ENCODE measurements at regions not wholly inside any gene's neighbourhood (a gene's known extent, or its start where the extent isn't known, plus 50 kb on each side); places are given as distances from the start of the nearest gene placed in this dataset.
"Not testable (repeated sequence)": the region's sequence is repeated elsewhere in the genome, so short reads cannot be mapped to it uniquely, and the experiment has no call there.

DNA sequence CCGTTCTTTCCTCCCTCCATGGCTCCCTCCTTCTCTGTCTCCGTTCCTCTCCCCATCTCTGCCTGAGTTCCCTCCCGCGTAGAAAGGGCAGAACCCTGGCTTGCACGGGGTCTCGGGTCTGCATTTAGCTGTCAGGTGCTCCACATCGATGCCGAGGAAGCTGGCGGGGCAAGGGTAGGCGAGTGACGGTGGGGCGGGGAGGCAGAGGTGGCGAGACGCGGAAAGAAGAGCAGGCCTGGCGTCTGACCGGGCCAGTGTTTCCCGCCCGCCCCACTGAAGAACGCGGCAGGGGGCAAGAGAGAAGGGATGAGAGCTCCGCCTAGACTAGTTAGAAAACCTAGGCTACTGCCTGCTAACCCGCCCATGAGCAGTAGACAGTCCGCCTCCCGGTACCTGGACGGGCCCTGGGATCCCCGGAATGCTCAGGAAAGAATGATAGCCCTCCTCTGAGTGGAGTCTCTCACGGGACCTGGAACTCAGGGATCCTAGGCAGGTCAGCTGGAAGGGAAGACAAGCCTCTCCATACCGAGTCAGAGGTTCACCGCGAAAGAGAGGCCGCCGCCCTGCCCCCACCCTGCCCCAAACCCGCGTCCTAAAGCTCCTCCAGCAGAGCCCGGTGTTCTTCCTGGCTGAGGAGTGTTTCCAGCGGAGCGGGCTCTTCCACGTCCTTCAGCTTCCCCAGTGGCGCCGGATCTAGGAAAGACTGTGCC, 357.9 kb upstream of the DEFB115 start:
- DNase-seq: peak; percentile 1

DNA sequence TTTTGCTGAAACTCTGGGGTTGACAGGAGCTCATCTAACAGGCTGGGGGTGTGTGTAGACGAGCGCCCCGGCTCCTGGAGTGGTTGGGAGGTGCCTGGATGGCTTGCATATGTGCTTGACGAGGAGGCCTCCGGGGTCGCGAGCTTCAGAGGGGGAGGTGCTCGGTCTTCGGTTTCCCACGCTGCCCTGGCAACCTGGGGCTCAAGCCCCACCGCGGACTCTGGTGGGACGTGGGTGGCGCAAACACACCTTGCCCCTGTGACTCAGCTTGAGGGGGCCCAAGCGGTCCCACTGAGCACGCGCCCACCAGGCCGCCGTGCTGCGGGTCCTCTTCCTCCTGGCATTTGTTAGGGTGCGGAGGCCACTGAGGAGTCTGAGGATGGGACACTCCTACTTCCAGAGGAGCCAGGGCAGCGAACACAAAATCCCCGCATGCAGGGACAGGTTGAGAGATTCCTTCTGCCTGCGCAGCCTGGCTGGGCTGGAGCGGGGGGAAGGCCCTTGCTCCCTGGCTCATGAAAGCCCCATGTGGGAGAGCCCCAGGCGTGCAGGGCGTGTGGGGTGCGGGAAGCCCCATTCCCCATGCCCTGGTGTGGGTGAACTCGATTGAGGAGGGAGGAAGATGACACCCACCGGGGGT, 357.3 kb upstream of the DEFB115 start:
- DNase-seq: not testable (repeated sequence)

- DNase-seq: not testable (repeated sequence)
These were observed 352.2 kb upstream of the DEFB115 start for GRCh38 chr20:30905231-30905630.

- no peak for DNase-seq
These were observed 346.3 kb upstream of the DEFB115 start for GRCh38 chr20:30910937-30911725.

GRCh38 chr20:30911832-30912660, 345.4 kb upstream of the DEFB115 start:
- DNase-seq: not testable (repeated sequence)

DNA sequence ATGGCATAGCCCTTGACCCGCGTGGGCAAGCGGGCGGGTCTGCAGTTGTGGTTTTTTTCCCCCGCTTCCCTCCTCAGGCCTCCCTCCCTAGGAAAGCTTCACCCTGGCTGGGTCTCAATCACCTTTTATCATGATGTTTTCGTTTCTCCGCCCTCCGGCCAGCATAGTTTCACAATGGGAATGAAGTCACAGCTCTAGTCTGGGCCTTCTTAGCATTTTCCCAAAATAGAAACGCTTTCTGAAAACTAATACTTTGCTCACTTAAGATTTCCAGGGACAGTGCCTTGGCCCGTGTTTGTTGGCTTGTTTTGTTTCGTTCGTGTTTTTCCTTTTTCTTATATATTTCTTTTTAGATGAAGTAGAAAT, 344.8 kb upstream of the DEFB115 start:
- DNase-seq: not testable (repeated sequence)

GRCh38 chr20:30916404-30916803, 341.1 kb upstream of the DEFB115 start:
- DNase-seq: not testable (repeated sequence)

- no peak for DNase-seq
These were observed 337.8 kb upstream of the DEFB115 start for GRCh38 chr20:30919514-30920188.

- no peak for DNase-seq
These were observed 336.0 kb upstream of the DEFB115 start for GRCh38 chr20:30921286-30922071.

GRCh38 chr20:30922129-30922528, 335.3 kb upstream of the DEFB115 start:
- no peak for DNase-seq

- DNase-seq: no peak
These were observed 319.7 kb upstream of the DEFB115 start for GRCh38 chr20:30937790-30938189.

GRCh38 chr20:30949761-30950160, 307.7 kb upstream of the DEFB115 start:
- no peak for DNase-seq

DNA sequence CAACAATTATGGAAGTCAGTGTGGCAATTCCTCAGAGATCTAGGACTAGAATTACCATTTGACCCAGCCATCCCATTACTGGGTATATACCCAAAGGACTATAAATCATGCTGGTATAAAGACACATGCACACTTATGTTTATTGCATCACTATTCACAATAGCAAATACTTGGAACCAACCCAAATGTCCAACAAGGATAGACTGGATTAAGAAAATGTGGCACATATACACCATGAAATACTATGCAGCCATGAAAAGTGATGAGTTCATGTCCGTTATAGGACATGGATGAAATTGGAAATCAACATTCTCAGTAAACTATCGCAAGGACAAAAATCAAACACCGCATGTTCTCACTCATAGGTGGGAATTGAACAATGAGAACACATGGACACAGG, 306.4 kb upstream of the DEFB115 start:
- not testable (repeated sequence) for DNase-seq

DNA sequence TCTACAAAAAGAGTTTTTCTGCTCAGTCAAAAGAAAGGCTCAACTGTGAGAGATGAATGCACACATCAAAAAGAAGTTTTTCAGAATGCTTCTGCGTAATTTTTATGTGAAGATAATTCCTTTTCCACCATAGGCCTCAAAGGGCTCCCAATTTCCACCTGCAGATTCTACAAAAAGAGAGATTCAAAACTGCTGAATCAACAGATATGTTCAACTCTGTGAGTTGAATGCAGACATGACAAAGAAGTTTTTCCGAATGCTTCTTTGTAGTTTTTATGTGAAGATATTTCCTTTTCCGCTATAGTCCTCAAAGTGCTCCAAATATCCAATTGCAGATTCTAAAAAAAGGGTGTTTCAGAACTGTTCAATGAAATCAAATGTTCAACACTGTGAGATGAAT, 300.8 kb upstream of the DEFB115 start:
- not testable (repeated sequence) for DNase-seq

GRCh38 chr20:30959208-30959607, 298.3 kb upstream of the DEFB115 start:
- DNase-seq: not testable (repeated sequence)

DNA sequence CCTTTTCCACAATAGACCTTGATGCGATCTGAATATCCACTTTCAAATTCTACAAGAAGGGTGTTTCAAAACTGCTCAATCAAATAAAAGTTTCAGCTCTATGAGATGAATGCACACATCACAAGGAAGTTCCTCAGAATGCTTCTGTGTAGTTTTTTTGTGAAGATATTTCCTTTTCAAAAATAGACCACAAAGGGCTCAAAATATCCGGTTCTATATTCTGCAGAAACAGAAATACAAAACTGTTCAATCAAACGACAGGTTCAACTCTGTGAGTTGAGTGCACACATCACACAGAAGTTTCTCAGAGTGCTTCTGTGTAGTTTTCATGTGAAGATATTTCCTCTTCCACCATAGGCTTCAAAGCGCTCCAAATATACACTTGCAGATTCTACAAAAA, 293.9 kb upstream of the DEFB115 start:
- no peak for DNase-seq

DNA sequence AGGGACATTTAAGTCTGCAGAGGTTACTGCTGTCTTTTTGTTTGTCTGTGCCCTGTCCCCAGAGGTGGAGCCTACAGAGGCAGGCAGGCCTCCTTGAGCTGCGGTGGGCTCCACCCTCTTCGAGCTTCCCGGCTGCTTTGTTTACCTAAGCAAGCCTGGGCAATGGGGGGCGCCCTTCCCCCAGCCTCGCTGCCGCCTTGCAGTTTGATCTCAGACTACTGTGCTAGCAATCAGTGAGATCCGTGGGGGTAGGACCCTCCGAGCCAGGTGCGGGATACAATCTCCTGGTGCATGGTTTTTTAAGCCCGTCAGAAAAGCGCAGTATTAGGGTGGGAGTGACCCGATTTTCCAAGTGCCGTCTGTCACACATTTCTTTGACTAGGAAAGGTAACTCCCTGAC, 281.6 kb upstream of the DEFB115 start:
- DNase-seq: not testable (repeated sequence)

- DNase-seq: no peak
These were observed 272.1 kb upstream of the DEFB115 start for GRCh38 chr20:30985386-30985785.
